Prostate gland (tissue), 2 donors: ENCODE measurements at regions not wholly inside any gene's neighbourhood (a gene's known extent, or its start where the extent isn't known, plus 50 kb on each side); places are given as distances from the start of the nearest gene placed in this dataset.

Experiments used
- POLR2A ChIP-seq: fragments of 450-650 bp; IDR thresholded peaks from one replicate; pipeline ENCODE4 v1.6.1; 2016; ENCODE audit warnings: antibody characterized with exemption, mild to moderate bottlenecking
- POLR2AphosphoS5 ChIP-seq: sonication (generic); formaldehyde crosslinking; IDR thresholded peaks from one replicate; pipeline ENCODE4 v1.6.1; 2017; ENCODE audit warnings: antibody characterized with exemption
- TF ChIP-seq, protein P1 (sequence below), 4 experiments: fragments of 200-600 bp in 2 of 4; fragments of 450-650 bp in 2 of 4; sonication (generic) in 2 of 4; IDR thresholded peaks; 1 replicate in 3 of 4; 2 replicates in 1 of 4; pipeline ENCODE4 v1.5.1; 2016 to 2019; ENCODE audit warnings: antibody characterized with exemption in 4 of 4, mild to moderate bottlenecking in 2 of 4, moderate library complexity in 2 of 4

GRCh38 chr18:78603102-78603983 lies 376.3 kb upstream of the SALL3 start:
- TF ChIP-seq, protein P1, sequence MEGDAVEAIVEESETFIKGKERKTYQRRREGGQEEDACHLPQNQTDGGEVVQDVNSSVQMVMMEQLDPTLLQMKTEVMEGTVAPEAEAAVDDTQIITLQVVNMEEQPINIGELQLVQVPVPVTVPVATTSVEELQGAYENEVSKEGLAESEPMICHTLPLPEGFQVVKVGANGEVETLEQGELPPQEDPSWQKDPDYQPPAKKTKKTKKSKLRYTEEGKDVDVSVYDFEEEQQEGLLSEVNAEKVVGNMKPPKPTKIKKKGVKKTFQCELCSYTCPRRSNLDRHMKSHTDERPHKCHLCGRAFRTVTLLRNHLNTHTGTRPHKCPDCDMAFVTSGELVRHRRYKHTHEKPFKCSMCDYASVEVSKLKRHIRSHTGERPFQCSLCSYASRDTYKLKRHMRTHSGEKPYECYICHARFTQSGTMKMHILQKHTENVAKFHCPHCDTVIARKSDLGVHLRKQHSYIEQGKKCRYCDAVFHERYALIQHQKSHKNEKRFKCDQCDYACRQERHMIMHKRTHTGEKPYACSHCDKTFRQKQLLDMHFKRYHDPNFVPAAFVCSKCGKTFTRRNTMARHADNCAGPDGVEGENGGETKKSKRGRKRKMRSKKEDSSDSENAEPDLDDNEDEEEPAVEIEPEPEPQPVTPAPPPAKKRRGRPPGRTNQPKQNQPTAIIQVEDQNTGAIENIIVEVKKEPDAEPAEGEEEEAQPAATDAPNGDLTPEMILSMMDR (IDR thresholded peaks at IDR 0.05): no peak
- no peak for TF ChIP-seq POLR2AphosphoS5
- TF ChIP-seq POLR2A: no peak
